ENCODE measurements at regions not wholly inside any gene's neighbourhood (a gene's known extent, or its start where the extent isn't known, plus 50 kb on each side); places are given as distances from the start of the nearest gene placed in this dataset.
A peak's percentile ranks its signal among the peaks of the same experiment; 100 is the strongest.
"Not testable (repeated sequence)": the region's sequence is repeated elsewhere in the genome, so short reads cannot be mapped to it uniquely, and the experiment has no call there.

- DNase-seq (ENCODE audit: low read depth) = not testable (repeated sequence)
Observed at GRCh38 chr1:149360351-149360750, 114.5 kb upstream of the NBPF19 start.

DNA sequence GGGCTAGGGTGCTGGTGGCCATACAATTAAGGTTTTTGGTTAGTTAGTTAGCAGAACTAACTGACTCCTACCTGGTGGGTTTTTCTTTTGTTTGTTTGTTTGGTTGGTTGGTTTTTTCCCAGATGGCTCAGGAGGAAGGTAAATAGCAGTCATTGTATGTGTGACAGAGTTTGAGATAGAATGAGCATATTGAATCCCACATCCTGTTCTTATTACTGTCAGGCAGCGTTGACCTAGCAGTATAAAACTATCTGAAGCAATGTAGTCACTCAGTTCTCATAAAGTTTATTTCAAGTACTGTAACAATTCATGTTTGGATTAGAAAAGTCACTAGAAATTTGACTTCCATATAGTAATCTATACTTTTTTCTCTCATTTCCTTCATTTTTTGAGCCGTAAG, 113.5 kb upstream of the NBPF19 start:
- not testable (repeated sequence) for DNase-seq (ENCODE audit: low read depth)

GRCh38 chr1:149364188-149364981, 110.5 kb upstream of the NBPF19 start:
- DNase-seq (ENCODE audit: low read depth) = not testable (repeated sequence)

DNA sequence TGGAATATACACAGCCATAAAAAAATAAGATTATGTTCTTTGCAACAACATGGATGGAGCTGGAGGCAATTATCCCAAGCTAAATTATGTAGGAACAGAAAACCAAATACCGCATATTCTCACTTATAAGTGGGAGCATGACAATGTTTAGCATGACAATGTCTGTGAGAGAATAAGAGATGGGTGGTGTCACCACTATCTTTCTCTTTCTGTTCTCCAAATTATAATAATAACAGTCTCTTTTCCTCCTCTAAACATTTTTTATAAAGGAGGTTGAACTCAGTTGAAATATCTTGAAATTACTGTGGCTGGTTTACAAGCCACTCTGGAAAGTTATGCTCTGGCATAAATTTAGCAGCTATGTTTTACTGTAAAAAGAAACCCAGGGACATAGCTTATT, 108.4 kb upstream of the NBPF19 start:
- DNase-seq (ENCODE audit: low read depth) = not testable (repeated sequence)

- DNase-seq (ENCODE audit: low read depth) = not testable (repeated sequence)
Observed at GRCh38 chr1:149367472-149368044, 107.3 kb upstream of the NBPF19 start.

DNA sequence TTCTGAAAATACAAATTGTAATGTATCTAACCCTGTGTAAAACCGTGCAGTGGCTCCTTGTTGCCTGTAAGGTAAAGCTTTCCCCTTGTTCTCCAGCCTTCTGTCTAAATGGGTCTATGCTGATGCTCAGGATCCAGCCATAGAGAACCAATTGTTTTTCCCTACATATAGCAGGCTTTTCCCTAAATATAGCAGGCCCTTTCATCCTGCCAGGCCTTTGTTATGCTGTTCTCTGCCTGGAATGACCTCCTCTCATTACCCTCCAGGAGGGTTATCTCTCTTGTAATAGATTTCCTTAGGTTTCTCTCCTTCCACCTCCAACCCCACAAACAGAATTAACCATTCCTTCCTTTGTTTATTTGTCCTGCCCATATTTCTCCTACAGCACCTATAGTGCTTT, 106.5 kb upstream of the NBPF19 start:
- not testable (repeated sequence) for DNase-seq (ENCODE audit: low read depth)

GRCh38 chr1:149369081-149369480, 105.8 kb upstream of the NBPF19 start:
- not testable (repeated sequence) for DNase-seq (ENCODE audit: low read depth)

- DNase-seq (ENCODE audit: low read depth) = not testable (repeated sequence)
Observed at GRCh38 chr1:149371955-149372354, 102.9 kb upstream of the NBPF19 start.

DNA sequence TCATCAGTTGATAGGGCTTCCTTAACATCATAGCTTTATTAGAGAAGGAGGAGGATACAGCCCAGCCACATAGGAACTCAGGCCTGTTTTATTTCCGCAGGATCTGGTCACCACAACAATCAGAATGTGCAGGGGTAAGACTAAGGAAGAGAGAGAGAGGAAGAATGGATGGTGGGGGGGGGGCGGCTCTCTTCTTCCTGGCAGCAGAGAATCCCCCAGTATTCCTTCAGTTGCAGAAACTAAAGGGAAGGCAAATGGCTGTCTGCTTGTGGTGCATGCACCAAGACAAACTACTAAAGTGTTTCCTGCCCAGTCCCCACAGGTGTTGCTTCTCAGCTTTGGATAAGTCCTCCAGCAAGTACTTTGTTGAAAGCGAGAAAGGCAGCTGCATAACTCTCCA, 96.4 kb upstream of the NBPF19 start:
- not testable (repeated sequence) for DNase-seq (ENCODE audit: low read depth)

- DNase-seq (ENCODE audit: low read depth) = peak; percentile 37
Observed at GRCh38 chr1:149390173-149390926, 84.5 kb upstream of the NBPF19 start.

DNA sequence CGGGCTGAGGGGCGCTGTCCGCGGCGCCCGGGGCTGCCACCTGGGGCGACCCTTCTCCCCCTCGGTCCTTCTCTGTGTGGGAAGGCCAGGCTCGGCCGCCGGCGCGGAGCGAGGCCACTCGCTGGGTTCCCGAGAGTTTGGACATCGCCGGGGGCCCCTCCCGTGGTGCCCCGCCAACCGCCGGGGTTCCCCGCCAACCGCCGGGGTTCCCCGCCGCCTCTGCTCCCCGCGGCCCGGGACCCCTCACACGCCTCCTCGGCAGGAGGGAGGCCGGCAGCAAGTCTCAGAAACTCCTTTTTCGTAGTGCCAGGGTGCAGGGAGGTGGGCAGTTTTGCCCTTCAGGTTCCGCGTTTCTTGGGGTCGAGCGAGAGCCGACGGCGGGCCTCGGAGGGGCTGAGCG, 83.9 kb upstream of the NBPF19 start:
- not testable (repeated sequence) for DNase-seq (ENCODE audit: low read depth)

DNA sequence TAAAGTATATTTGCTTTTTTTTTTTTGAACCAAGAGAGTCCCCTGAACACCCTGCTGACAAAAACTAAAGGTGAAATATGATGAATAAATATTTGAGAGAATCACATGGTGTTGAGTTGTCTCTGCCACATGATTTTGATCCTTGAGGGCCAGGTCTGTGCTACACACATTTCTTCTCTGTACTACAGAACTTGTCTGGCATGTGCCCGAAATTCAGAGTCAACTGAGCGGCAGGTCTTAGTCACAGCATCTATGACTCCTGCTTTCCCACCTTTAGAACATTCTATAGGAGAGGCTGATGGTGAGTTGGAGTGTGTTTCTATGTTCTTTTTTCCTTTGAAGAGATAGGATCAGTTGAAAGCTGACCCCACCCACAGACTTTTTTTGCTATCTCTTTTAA, 79.0 kb upstream of the NBPF19 start:
- not testable (repeated sequence) for DNase-seq (ENCODE audit: low read depth)

- not testable (repeated sequence) for DNase-seq (ENCODE audit: low read depth)
Observed at GRCh38 chr1:149398527-149398926, 76.3 kb upstream of the NBPF19 start.

DNA sequence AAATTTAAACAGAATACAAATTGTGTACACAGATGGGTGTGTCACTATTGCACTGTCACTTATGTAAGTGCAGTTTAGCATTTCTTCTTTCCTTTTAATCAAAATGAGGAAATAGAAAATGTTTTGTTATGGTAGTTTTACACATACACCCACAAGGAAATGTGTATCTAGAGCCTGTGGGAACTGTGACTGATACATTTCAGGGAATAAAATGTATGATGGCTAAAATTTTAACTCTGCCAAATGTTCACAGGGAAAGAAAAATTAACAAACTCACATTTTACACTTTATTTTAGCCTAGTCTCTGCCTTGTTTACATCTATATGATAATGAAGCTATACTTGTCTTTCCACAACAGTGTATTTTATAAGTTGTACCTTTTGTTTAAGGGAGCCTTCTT, 66.4 kb upstream of the NBPF19 start:
- not testable (repeated sequence) for DNase-seq (ENCODE audit: low read depth)

DNA sequence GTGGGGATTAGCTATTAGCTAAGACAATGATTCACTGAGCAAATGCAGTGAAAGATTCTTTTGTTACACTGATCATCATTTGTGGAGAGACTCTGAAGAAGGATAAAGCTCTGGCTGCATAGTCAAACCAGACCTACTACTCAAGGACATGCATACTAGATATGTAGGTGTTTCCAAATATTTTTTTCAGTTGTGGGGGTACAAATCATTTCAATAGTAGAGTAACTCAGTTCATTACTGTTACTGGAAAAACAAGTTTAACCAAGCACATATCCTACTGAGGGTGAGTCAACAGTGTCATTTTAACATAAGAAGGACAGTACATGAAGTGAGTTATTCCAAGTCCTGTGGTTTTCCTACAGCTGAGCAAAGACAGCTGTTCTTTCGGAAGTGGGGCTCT, 59.5 kb upstream of the NBPF19 start:
- DNase-seq (ENCODE audit: low read depth) = not testable (repeated sequence)

DNA sequence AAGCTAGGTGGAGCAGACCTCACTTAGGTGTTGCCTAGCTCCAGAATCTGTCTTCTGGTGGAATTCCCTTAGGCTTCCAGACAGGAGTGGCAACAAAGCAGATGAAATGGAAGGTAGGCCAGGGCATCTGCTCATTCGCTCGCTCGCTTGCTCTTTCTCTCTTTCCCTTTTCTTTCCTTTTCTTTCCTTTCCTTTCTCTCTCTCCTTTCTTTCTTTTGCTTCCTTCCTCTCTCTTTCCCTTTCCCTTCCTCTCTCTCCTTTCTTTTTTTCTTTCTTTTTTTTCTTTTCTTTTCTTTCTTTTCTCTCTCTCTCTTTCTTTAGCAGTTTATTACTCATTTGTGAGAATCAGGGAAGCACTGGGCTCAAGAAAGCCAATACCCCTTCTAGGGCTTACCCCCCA, 56.1 kb upstream of the NBPF19 start:
- not testable (repeated sequence) for DNase-seq (ENCODE audit: low read depth)

- DNase-seq (ENCODE audit: low read depth) = not testable (repeated sequence)
Observed at GRCh38 chr1:149423122-149423521, 51.7 kb upstream of the NBPF19 start.

All from stimulated activated CD8-positive, alpha-beta memory T cell treated with anti-CD3 and anti-CD28 coated beads, Interleukin-15, amount 100 ng/mL, for 24 hours (primary cell).